ENCODE measurements at regions not wholly inside any gene's neighbourhood (a gene's known extent, or its start where the extent isn't known, plus 50 kb on each side); places are given as distances from the start of the nearest gene placed in this dataset.

DNA sequence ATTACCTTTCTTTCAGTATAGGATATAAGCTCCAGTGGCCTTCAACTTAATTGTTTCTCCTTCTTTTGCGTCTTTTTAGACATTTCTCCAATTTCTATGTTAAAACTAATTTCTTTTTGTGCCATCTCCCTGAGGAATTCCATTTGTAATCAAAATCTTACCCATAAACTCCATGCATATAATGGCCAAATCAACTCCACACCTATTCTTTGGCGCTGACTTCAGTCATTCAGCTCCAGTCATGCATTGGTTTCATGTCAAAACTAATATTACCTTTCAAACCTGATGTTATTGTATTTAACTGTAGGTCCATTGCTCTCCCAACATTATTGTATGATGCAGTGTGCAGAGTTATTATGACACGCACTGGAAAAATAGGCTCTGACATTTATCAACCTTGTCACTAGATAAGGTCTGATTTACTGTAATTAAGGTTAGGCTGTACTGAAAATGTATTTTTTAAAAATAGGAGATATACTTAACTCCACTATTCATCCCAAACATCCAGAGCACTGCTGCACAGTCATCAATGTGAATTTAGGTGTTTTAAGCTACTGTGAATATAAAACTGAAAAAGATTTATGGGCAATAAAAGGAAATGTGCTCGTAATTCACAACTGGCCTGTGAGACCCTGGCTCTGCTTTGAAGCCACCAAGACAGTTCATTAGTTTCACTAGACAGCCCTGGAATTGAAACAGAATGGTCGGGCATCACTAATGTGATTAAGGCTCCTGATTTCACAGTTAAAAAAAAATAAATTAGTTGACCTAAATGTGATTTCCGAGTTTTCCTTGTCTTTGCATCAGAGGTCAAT lies 180.6 kb upstream of the GRIA4 start:
- no peak for DNase-seq
- no peak overlapping the region for H3K9ac ChIP-seq (ENCODE audit: insufficient read depth in 1 of 2, low read length in 2 of 2)
- no peak for ATAC-seq (ENCODE audit: insufficient read depth, low FRiP score)
- TF ChIP-seq, protein P1, sequence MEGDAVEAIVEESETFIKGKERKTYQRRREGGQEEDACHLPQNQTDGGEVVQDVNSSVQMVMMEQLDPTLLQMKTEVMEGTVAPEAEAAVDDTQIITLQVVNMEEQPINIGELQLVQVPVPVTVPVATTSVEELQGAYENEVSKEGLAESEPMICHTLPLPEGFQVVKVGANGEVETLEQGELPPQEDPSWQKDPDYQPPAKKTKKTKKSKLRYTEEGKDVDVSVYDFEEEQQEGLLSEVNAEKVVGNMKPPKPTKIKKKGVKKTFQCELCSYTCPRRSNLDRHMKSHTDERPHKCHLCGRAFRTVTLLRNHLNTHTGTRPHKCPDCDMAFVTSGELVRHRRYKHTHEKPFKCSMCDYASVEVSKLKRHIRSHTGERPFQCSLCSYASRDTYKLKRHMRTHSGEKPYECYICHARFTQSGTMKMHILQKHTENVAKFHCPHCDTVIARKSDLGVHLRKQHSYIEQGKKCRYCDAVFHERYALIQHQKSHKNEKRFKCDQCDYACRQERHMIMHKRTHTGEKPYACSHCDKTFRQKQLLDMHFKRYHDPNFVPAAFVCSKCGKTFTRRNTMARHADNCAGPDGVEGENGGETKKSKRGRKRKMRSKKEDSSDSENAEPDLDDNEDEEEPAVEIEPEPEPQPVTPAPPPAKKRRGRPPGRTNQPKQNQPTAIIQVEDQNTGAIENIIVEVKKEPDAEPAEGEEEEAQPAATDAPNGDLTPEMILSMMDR (IDR thresholded peaks at IDR 0.05; ENCODE audit: control extremely low read depth, extremely low read depth): no peak
- WGBS, 2 donors: 82 to 84% methylated on average over 6 of the region's 6 CpGs
- H3K36me3 ChIP-seq (ENCODE audit: control insufficient read depth in 4 of 4, insufficient read depth in 4 of 4, low read length in 4 of 4): no peaks in the 10 kb centered on the region
- no peak overlapping the region for H3K27ac ChIP-seq (ENCODE audit: low read depth in 1 of 2, low read length in 1 of 2)
- no peaks in the 10 kb centered on the region for H3K4me1 ChIP-seq (ENCODE audit: control insufficient read depth in 5 of 5, insufficient read depth in 5 of 5, low read length in 5 of 5)
- no peaks in the 10 kb centered on the region for H3K27me3 ChIP-seq (ENCODE audit: control insufficient read depth in 3 of 3, insufficient read depth in 3 of 3, low read length in 2 of 3)
- H3K9me3 ChIP-seq (ENCODE audit: control insufficient read depth in 4 of 4, insufficient read depth in 3 of 4, low read length in 3 of 4): no peaks in the 10 kb centered on the region
- no peak overlapping the region for H3K4me3 ChIP-seq

DNA sequence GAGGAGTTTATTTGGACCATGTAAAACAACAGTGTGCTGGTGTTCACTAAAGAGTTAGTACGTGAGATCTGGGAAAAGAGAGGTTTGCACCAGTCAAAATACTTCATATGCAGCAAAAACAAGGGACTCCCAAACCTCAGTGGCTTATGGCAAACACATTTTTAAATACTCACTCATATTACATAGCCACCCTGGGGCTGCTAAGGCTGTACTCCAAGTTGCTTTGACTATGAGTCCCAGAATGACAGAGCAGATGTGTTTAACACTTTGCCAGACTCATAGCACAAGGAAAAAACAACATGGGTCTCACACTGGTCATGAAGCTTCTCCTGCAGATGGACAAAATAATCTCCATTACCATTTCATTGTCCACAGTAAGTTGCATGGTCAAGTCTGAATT lies 202.8 kb upstream of the GRIA4 start:
- TF ChIP-seq, protein P1 (IDR thresholded peaks at IDR 0.05; ENCODE audit: control extremely low read depth, extremely low read depth): no peak
- ATAC-seq (ENCODE audit: insufficient read depth, low FRiP score): no peak
- H3K27ac ChIP-seq (ENCODE audit: low read depth in 1 of 2, low read length in 1 of 2): no peak overlapping the region
- 81 to 90% methylated on average over 1 of the region's 1 CpG for WGBS, 2 donors
- DNase-seq: no peak
- H3K9ac ChIP-seq (ENCODE audit: insufficient read depth in 1 of 2, low read length in 2 of 2): no peak overlapping the region
- H3K4me3 ChIP-seq: no peak overlapping the region
- no peaks in the 10 kb centered on the region for H3K36me3 ChIP-seq (ENCODE audit: control insufficient read depth in 4 of 4, insufficient read depth in 4 of 4, low read length in 4 of 4)
- H3K4me1 ChIP-seq (ENCODE audit: control insufficient read depth in 5 of 5, insufficient read depth in 5 of 5, low read length in 5 of 5): no peaks in the 10 kb centered on the region
- H3K27me3 ChIP-seq (ENCODE audit: control insufficient read depth in 3 of 3, insufficient read depth in 3 of 3, low read length in 2 of 3): no peaks in the 10 kb centered on the region
- H3K9me3 ChIP-seq (ENCODE audit: control insufficient read depth in 4 of 4, insufficient read depth in 3 of 4, low read length in 3 of 4): no peaks in the 10 kb centered on the region

DNA sequence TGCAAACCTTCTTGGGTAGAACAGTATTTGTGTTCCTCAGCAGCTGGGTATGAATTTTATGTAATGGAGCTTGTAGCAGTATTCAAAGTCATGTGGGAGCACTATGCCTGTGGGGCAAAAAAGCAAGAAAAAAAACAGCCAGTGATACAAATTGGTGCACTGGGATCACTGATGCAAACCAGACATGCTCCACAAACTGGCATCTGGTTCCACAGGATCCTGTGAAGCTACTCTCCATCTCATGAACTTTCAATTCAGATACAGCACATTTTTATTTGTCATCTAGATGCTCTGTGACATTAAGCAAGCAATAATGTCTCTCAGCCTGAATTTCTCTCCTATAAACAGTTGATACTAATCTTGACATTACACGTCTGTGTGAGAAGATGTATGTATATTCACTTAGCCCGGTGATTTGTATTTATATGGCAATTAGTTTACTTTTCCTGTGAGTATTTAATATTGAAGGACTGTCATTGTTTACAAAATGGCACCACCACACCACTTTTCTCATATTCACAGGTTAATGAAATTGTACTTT lies 208.5 kb upstream of the GRIA4 start:
- no peak overlapping the region for H3K9ac ChIP-seq (ENCODE audit: insufficient read depth in 1 of 2, low read length in 2 of 2)
- 67 to 80% methylated on average over 2 of the region's 2 CpGs for WGBS, 2 donors
- TF ChIP-seq, protein P1 (IDR thresholded peaks at IDR 0.05; ENCODE audit: control extremely low read depth, extremely low read depth): no peak

More for the DNA sequence above, 208.5 kb upstream of the GRIA4 start:
- Histone ChIP-seq H3K27ac (ENCODE audit: low read depth in 1 of 2, low read length in 1 of 2) (no peak overlapping the region), H3K36me3 (ENCODE audit: control insufficient read depth in 4 of 4, insufficient read depth in 4 of 4, low read length in 4 of 4) (no peaks in the 10 kb centered on the region), H3K4me3 (no peak overlapping the region), H3K27me3 (ENCODE audit: control insufficient read depth in 3 of 3, insufficient read depth in 3 of 3, low read length in 2 of 3) (no peaks in the 10 kb centered on the region), H3K4me1 (ENCODE audit: control insufficient read depth in 5 of 5, insufficient read depth in 5 of 5, low read length in 5 of 5) (no peaks in the 10 kb centered on the region), H3K9me3 (ENCODE audit: control insufficient read depth in 4 of 4, insufficient read depth in 3 of 4, low read length in 3 of 4) (no peaks in the 10 kb centered on the region)
- DNase-seq (no peak), ATAC-seq (ENCODE audit: insufficient read depth, low FRiP score) (no peak)

All from lung (tissue), 11 donors.